ENCODE measurements at regions not wholly inside any gene's neighbourhood (a gene's known extent, or its start where the extent isn't known, plus 50 kb on each side); places are given as distances from the start of the nearest gene placed in this dataset.

DNA sequence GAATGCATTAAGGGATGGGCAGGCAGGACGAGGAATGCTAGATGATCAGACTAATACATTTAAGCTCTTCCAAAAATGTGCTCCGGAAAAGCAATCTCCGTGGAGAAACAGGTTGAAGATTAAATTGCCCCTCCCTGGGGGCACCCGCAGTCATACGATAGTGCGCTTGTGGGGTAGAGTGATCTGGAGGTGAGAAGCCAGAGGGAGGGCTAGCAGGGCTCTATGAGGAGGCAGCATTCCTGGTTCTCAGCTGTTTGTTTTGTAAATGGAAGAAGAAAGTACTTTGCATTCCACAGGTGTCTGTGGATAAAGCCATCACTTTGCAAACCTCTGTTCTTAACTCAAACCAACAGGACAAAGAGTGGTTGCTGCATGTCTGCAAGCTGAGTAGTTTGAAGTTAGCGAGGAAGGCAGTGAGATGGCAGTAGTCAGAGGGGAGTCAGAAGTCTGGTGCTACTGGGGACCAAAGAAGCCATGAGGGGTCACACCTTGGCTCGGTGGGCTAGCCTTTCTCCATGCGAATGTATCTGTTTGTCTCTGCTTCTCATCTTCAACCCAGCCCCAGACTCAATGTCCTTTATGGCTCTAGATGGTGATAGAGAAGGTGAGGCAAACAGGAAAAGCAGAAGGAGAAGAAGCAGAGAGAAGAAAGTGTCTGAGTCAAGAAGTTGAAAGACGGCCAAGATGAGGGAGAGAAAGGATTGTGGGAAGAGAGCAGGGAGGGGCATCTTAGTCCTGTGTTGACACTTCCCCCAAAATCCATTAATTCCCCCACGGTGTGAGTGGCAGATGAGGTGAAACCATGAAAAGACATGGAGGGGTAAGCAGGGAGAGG is 65.2 kb upstream of the GJA8 start:
- no peak overlapping the region for H3K4me3 Mint-ChIP-seq
- ATAC-seq (ENCODE audit: low read depth): no peak
- H3K36me3 Mint-ChIP-seq: no peaks in the 10 kb centered on the region
- H3K9me3 Mint-ChIP-seq: no peaks in the 10 kb centered on the region
- no peak overlapping the region for H3K27ac Mint-ChIP-seq
- POLR2A ChIA-PET: no interaction called here
- peaks cover 15% of the 10 kb centered on the region for H3K27me3 Mint-ChIP-seq
- no peak for DNase-seq
- peaks cover 5% of the 10 kb centered on the region for H3K4me1 Mint-ChIP-seq

DNA sequence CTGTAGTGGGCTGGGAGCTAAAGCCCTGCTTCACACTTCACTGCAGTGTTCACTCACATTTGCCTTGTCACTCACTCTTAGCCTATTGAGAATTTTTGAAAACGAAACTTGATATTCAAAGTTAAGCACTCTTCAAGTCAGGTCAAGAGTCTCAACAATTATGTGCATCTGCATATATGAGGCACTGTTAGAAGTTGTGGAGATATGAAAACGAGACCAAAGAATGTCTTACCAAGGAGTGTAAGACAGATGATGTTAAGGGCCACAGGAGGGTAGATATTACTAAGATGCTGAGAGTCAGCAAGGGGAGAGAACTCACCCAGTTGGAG is 64.7 kb upstream of the GJA8 start:
- Mint-ChIP-seq H3K27me3 (peaks cover 15% of the 10 kb centered on the region), H3K9me3 (no peaks in the 10 kb centered on the region), H3K27ac (no peak overlapping the region), H3K36me3 (no peaks in the 10 kb centered on the region), H3K4me3 (no peak overlapping the region), H3K4me1 (peaks cover 5% of the 10 kb centered on the region)
- ATAC-seq (ENCODE audit: low read depth) (no peak), DNase-seq (no peak)
- POLR2A ChIA-PET: no interaction called here

DNA sequence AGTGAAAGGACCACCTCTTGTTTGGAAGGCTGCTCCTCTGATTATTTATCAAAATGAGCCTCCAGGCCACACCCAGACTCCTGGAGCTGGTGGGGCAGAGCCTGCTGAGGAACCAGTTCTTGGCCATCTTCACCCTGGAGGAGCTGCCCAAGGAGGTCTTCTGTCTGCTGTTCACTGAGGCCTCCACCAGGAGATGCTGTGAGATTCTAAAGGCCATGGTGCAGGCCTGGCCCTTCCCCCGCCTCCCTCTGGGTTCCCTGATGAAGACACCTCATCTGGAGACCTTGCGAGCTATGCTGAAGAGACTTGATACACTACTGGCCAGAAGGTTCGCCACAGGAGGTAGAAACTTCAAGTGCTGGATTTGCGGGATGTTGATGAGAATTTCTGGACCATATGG is 61.7 kb upstream of the GJA8 start:
- Mint-ChIP-seq H3K4me3 (no peak overlapping the region), H3K27me3 (peaks cover 6% of the 10 kb centered on the region), H3K9me3 (no peaks in the 10 kb centered on the region), H3K4me1 (no peaks in the 10 kb centered on the region), H3K27ac (no peak overlapping the region), H3K36me3 (no peaks in the 10 kb centered on the region)
- ATAC-seq (ENCODE audit: low read depth) (no peak), DNase-seq (no peak)
- POLR2A ChIA-PET: no interaction called here

DNA sequence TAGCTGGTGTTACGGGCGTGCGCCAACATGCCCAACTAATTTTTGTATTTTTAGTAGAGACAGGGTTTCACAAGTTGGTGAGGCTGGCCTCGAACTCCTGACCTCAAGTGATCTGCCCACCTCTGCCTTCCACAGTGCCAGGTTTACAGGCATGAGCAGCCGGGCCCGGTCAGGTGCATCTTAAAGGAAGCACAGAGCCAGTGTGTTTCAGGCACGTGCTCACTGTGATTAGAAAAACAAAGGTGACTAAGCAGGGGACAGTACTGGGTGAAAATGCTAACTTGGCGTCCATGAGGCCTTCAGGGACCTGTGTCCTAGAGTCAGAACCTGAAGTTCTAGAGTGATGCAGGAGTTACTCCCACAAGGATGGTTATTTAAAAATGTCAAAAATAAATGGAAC is 60.0 kb upstream of the GJA8 start:
- POLR2A ChIA-PET: no interaction called here
- no peak overlapping the region for H3K4me3 Mint-ChIP-seq
- no peak overlapping the region for H3K27ac Mint-ChIP-seq
- H3K27me3 Mint-ChIP-seq: peaks cover 5% of the 10 kb centered on the region
- H3K36me3 Mint-ChIP-seq: no peaks in the 10 kb centered on the region
- H3K4me1 Mint-ChIP-seq: no peaks in the 10 kb centered on the region
- no peak for DNase-seq
- no peak for ATAC-seq (ENCODE audit: low read depth)
- no peaks in the 10 kb centered on the region for H3K9me3 Mint-ChIP-seq

DNA sequence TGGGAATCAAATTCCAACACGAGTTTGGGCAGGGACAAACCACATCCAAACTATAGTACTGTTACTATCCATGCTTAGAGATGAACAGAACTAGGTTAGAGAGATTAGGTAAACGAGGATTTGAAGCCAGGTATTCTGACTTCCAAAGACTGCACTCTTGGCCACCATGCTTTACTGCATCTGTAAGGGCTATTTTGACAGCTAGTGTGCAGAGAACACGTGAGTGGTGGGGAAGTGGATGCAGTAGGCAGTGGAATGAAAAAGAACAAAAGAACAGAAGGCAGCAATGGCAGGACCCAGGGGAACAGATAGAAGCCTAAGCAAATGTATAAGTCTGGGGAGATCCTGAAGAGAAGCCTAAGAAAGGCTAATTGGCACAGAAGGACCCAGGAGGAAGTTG is 59.1 kb upstream of the GJA8 start:
- Mint-ChIP-seq H3K27me3 (no peaks in the 10 kb centered on the region), H3K36me3 (no peaks in the 10 kb centered on the region), H3K4me3 (no peak overlapping the region), H3K4me1 (no peaks in the 10 kb centered on the region), H3K27ac (no peak overlapping the region), H3K9me3 (no peaks in the 10 kb centered on the region)
- DNase-seq (no peak), ATAC-seq (ENCODE audit: low read depth) (no peak)
- POLR2A ChIA-PET: no interaction called here

DNA sequence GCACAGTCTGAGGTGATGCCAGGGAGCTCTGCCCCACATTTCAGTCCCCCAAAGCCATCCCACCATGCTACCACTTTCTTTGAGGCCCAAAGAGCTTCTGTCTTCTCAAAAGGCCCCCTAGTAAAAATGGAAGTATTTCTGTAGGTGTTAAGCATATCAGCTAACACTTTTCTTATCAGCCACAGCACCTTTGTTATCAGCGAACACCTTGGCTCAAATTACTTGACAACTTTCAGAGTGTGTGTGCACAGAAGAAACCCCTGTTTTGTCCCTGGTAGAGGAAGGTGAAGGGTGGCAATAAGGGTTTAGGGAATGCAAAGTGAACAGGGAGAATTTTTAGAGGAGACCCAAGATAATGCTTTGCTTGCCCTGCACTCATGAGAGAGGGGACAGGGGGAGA is 54.8 kb upstream of the GJA8 start:
- Mint-ChIP-seq H3K4me3 (no peak overlapping the region), H3K9me3 (no peaks in the 10 kb centered on the region), H3K36me3 (no peaks in the 10 kb centered on the region), H3K4me1 (no peaks in the 10 kb centered on the region), H3K27ac (no peak overlapping the region), H3K27me3 (no peaks in the 10 kb centered on the region)
- ATAC-seq (ENCODE audit: low read depth) (no peak), DNase-seq (no peak)
- POLR2A ChIA-PET: no interaction called here

DNA sequence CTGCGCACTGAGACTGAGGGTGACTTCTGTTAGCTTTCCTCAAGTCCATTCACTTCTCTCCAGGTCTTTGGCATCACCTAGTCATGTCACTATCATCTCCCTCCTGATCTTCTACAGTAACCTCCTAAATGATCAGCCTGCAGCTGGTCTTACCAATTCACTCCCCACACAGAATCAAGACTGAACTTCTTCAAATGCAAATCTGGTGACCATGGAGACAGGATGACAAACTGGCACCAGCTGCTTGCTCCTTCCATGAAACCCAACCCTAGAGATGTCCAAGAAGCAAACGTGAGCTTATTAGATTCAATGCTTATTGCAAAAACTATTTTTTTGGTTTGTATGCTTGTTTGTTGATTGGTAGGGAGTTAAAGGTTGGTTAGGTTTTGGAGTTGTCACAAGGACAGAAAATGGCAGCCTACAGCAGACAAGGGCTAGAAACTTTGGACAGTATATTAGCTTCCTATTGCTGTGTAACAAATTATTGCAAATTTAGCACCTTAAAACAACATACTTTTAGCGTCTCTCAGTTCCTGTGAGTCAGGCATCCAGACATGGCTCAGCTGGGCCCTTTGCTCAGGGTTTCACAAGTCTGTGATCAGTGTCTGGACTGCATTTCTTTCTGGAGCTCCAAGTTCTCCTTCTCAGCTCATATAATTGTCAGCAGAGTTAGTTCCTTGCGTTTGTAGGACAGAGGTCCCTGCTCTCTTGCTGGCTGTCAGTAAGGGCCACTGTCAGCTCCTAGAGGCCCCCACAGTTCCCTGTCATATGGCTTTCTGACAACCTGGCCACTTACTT is 53.3 kb upstream of the GJA8 start:
- ATAC-seq (ENCODE audit: low read depth) (no peak), DNase-seq (no peak)
- Mint-ChIP-seq H3K27ac (no peak overlapping the region), H3K4me3 (no peak overlapping the region), H3K9me3 (no peaks in the 10 kb centered on the region), H3K27me3 (no peaks in the 10 kb centered on the region), H3K36me3 (no peaks in the 10 kb centered on the region), H3K4me1 (no peaks in the 10 kb centered on the region)
- POLR2A ChIA-PET: no interaction called here

DNA sequence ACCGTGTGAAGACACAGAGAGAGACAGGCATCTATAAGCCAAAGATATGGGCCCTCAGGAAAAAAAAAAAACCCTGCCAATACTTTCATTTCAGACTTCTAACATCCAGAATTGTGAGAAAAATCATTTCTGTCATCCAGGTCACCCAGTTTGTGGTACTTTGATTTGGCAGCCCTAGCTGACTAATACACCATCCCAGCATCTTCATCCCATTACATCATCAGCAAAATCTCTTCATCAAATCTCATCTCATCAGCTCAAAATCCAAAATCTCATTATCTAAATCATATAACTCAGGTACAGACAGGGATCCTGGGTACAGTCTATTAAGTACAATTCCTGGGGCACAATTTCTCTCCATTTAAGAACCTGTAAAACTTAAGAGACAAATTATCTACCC is 51.9 kb upstream of the GJA8 start:
- Mint-ChIP-seq H3K36me3 (no peaks in the 10 kb centered on the region), H3K9me3 (no peaks in the 10 kb centered on the region), H3K4me3 (no peak overlapping the region), H3K4me1 (no peaks in the 10 kb centered on the region), H3K27me3 (peaks cover 2% of the 10 kb centered on the region), H3K27ac (no peak overlapping the region)
- ATAC-seq (ENCODE audit: low read depth): no peak
- DNase-seq: no peak
- POLR2A ChIA-PET: no interaction called here

DNA sequence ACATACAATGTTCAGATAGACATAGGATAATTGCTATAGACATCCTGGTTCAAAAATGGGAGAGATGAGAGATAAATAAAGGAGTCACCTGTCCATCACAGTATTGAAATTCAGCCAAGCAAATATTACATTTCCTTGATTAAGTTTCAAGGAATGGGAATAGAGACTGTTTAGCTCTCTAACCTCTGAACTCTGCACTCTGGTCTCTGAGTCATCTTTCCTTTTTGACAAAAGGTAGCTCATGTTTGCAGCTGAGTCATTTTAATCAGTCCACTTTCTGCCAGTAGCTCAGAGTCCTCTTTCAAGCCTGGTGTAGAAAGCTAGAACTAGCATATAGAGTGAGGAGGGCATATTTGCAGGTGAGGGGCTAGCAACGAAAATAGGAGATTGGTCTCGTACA is 51.4 kb upstream of the GJA8 start:
- no peak overlapping the region for H3K27ac Mint-ChIP-seq
- ATAC-seq (ENCODE audit: low read depth): no peak

DNA sequence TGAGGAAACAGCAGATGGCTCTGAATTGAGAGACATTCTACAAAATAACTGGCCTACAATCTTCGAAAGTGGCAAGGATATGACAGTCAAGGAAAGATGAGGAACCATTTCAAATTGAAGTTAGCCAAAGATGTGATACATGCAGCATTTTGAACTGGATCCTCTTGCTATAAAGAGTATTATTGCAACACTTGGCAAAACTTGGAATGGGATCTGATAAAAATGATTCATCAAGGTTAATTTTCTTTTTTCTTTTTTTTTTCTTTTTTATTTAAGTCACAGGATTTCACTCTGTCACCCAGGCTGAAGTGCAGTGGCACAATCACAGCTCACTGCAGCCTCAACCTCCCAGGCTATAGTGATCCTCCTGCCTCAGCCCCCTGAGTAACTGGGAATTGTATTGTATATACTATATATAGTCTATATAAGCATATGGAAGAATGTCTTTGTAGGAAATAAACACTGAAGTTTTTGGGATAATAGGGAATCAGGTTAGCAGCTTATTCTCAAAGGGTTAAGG is 49.8 kb upstream of the GJA8 start:
- Mint-ChIP-seq H3K27me3 (peaks cover 14% of the 10 kb centered on the region), H3K27ac (no peak overlapping the region), H3K4me3 (no peak overlapping the region), H3K36me3 (no peaks in the 10 kb centered on the region), H3K4me1 (no peaks in the 10 kb centered on the region), H3K9me3 (no peaks in the 10 kb centered on the region)
- DNase-seq (no peak), ATAC-seq (ENCODE audit: low read depth) (no peak)
- POLR2A ChIA-PET: no interaction called here

More for the DNA sequence above, 51.4 kb upstream of the GJA8 start:
- peaks cover 7% of the 10 kb centered on the region for H3K27me3 Mint-ChIP-seq
- H3K4me1 Mint-ChIP-seq: no peaks in the 10 kb centered on the region
- no peaks in the 10 kb centered on the region for H3K9me3 Mint-ChIP-seq
- DNase-seq: no peak
- H3K36me3 Mint-ChIP-seq: no peaks in the 10 kb centered on the region
- POLR2A ChIA-PET: no interaction called here
- H3K4me3 Mint-ChIP-seq: no peak overlapping the region

Measured in activated naive CD8-positive, alpha-beta T cell treated with anti-CD3 and anti-CD28 coated beads, Interleukin-2, amount 10 ng/mL, durations not matched to agents 7 days and 5 days (primary cell).